Mucosa of descending colon (tissue), 3 donors: ENCODE measurements at regions not wholly inside any gene's neighbourhood (a gene's known extent, or its start where the extent isn't known, plus 50 kb on each side); places are given as distances from the start of the nearest gene placed in this dataset.

ENCODE experiments used
- ATAC-seq: fragments of 200-7000 bp; cut with Tn5 transposase; one replicate; pipeline ENCODE4 v1.9.1; 2020; ENCODE audit warnings: mild to moderate bottlenecking, moderate library complexity
- DNase-seq, 3 donors: peaks; one replicate each; pipeline ENCODE4 v3.0.0-alpha.2; 2020
- H3K36me3 ChIP-seq: fragments of 200-600 bp; one replicate; pipeline ENCODE4 v1.8.0; 2021; ENCODE audit warnings: low read depth, mild to moderate bottlenecking
- H3K4me1 ChIP-seq: fragments of 200-600 bp; one replicate; pipeline ENCODE4 v1.8.0; 2021; ENCODE audit warnings: low read depth, mild to moderate bottlenecking
- H3K4me3 ChIP-seq: fragments of 200-600 bp; one replicate; pipeline ENCODE4 v1.8.0; 2021; ENCODE audit warnings: mild to moderate bottlenecking
- H3K9me3 ChIP-seq: fragments of 200-600 bp; one replicate; pipeline ENCODE4 v1.8.0; 2021; ENCODE audit warnings: mild to moderate bottlenecking
- CTCF ChIP-seq: fragments of 200-600 bp; IDR thresholded peaks from one replicate; pipeline ENCODE4 v1.8.0; 2022; ENCODE audit warnings: antibody characterized with exemption, mild to moderate bottlenecking
- intact Hi-C, 2 donors: fragments of 100-400 bp; cut with DNase I in 1 of 2; cut with micrococcal nuclease in 1 of 2; formaldehyde crosslinking; loops; one replicate each; pipeline versions ENCODE4 v1.11.0 to v1.11.1; 2022; cut with DNase I, micrococcal nuclease
- donor health status: DM: no; HTN: no; CAD: no; lungs with moderate emphysema.
- donor health status: DM: no; HTN: no; CAD: no.
- donor health status: DM: no; HTN: yes; CAD: no.

DNA sequence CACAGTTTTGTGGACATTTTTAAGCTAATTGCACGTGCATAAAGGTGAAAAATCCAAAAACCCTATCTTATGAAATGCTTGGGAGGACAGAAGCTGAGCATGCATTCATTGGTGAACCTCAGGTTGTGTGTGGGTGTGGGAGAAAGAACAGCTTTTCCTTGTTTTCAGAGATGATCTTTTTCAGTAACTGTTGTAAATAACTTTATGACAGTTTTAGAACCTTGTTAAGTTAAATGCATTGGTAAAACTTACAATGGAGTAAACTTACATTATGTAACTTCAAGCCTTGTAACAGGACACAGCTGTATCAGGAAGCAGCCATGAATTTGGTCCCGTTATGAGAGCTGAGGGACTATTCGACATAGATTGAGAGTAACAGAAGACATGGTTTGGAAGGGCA, 587.4 kb downstream of the GALC start:
- intact Hi-C loops = no loop called here
- no peaks in the 10 kb centered on the region for H3K36me3 ChIP-seq
- DNase-seq = no peak

DNA sequence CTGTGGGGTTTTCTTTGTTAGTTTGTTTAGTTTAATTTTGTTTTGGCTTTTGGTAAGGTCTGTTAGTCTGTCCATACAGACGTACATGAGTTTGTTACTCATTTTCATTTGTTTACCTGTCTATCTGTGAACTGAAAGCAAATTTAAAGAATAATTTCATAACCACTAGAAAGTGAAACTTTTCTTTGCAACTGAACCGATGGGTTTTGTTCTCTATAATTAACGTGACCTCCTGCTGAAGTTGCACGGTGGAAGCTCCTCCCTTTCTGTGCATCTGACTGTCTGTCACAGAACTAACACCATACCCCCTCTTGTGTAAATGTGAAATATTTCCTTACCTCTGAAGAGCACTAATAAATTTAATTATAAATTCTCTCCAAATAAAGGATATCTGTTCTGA, 595.5 kb downstream of the GALC start:
- intact Hi-C loops = no loop called here
- H3K4me3 ChIP-seq = no peak overlapping the region
- no peaks in the 10 kb centered on the region for H3K4me1 ChIP-seq
- no peak for DNase-seq
- no peak for TF ChIP-seq CTCF
- no peak for ATAC-seq
- peaks cover 51% of the 10 kb centered on the region for H3K9me3 ChIP-seq
- H3K36me3 ChIP-seq = no peaks in the 10 kb centered on the region

More for the DNA sequence above, 587.4 kb downstream of the GALC start:
- H3K4me3 ChIP-seq = no peak overlapping the region
- H3K4me1 ChIP-seq = no peaks in the 10 kb centered on the region
- ATAC-seq = no peak
- H3K9me3 ChIP-seq = peaks cover 45% of the 10 kb centered on the region
- no peak for TF ChIP-seq CTCF

- intact Hi-C loops = no loop called here
- ATAC-seq (no peak), DNase-seq (no peak)
- Histone ChIP-seq H3K4me3 (no peak overlapping the region), H3K4me1 (no peaks in the 10 kb centered on the region), H3K9me3 (peaks cover 46% of the 10 kb centered on the region), H3K36me3 (no peaks in the 10 kb centered on the region)
- no peak for TF ChIP-seq CTCF
Measured at GRCh38 chr14:87391066-87391465, 601.9 kb downstream of the GALC start.

GRCh38 chr14:87388946-87389345, 604.0 kb downstream of the GALC start:
- H3K36me3 ChIP-seq = no peaks in the 10 kb centered on the region
- ATAC-seq (no peak), DNase-seq (no peak)
- H3K4me1 ChIP-seq = no peaks in the 10 kb centered on the region
- H3K4me3 ChIP-seq = no peak overlapping the region
- no peak for TF ChIP-seq CTCF
- intact Hi-C loops = no loop called here
- peaks cover 47% of the 10 kb centered on the region for H3K9me3 ChIP-seq

- Histone ChIP-seq H3K9me3 (peaks cover 50% of the 10 kb centered on the region), H3K4me3 (no peak overlapping the region), H3K36me3 (no peaks in the 10 kb centered on the region), H3K4me1 (no peaks in the 10 kb centered on the region)
- ATAC-seq = no peak
- no peak for TF ChIP-seq CTCF
- intact Hi-C loops = no loop called here
- no peak for DNase-seq
Measured at GRCh38 chr14:87387806-87388205, 605.2 kb downstream of the GALC start.

DNA sequence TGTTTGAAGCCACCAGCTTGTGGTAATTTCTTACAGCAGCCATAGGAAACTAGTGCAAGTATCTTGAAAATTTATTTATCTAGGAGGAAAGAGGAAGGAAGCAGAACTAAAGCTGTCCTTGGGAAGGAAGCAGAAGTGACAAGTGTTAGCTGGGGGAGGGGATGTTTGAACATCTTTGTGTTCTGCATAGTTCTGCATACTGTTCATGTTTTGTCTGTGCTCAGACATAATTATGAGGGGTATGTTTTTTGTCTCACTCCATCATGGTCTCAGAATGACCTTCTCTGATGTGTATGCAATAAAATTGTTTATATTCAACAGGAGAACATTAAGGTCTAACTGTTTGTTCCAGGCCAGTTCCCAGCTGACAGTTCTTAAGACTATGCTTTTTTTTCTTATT, 606.5 kb downstream of the GALC start:
- Histone ChIP-seq H3K4me1 (no peaks in the 10 kb centered on the region), H3K9me3 (peaks cover 61% of the 10 kb centered on the region), H3K4me3 (no peak overlapping the region), H3K36me3 (no peaks in the 10 kb centered on the region)
- TF ChIP-seq CTCF = no peak
- ATAC-seq = no peak
- no peak for DNase-seq
- intact Hi-C loops = no loop called here
